Mesenchymal stem cell (in vitro differentiated cells and primary cell): ENCODE measurements at regions not wholly inside any gene's neighbourhood (a gene's known extent, or its start where the extent isn't known, plus 50 kb on each side); places are given as distances from the start of the nearest gene placed in this dataset.

Source experiments
- DNase-seq: peaks from one replicate; pipeline ENCODE4 v3.0.0-alpha.2; 2013
- H2AFZ ChIP-seq: one replicate; pipeline ENCODE4 v1.6.1; 2013; ENCODE audit warnings: low read depth, mild to moderate bottlenecking, control low read depth, inconsistent platforms, low read length, moderate library complexity
- H2AK5ac ChIP-seq: 2 replicates; pipeline ENCODE4 v1.6.1; 2013; ENCODE audit warnings: low read length, moderate library complexity, mild to moderate bottlenecking, inconsistent platforms; ENCODE audit not compliant: severe bottlenecking
- H2BK120ac ChIP-seq: one replicate; pipeline ENCODE4 v1.6.1; 2013; ENCODE audit warnings: low read depth, mild to moderate bottlenecking, inconsistent platforms, low read length, moderate library complexity
- H2BK12ac ChIP-seq, 2 experiments: one replicate each; pipeline ENCODE4 v1.6.1; 2013; ENCODE audit warnings: inconsistent platforms in 2 of 2, low read length in 2 of 2, mild to moderate bottlenecking in 2 of 2, moderate library complexity in 2 of 2, control low read depth in 1 of 2
- H2BK15ac ChIP-seq: one replicate; pipeline ENCODE4 v1.6.1; 2013; ENCODE audit warnings: mild to moderate bottlenecking, low read depth, inconsistent platforms; ENCODE audit not compliant: poor library complexity, severe bottlenecking
- H2BK5ac ChIP-seq: 2 replicates; pipeline ENCODE4 v1.6.1; 2013; ENCODE audit warnings: low read depth, mild to moderate bottlenecking, low read length, control low read depth, inconsistent platforms; ENCODE audit not compliant: poor library complexity, severe bottlenecking
- H3K14ac ChIP-seq, 2 experiments: one replicate each; pipeline ENCODE4 v1.6.1; 2013; ENCODE audit warnings: inconsistent platforms in 2 of 2, low read length in 2 of 2, control low read depth in 1 of 2, mild to moderate bottlenecking in 1 of 2, moderate library complexity in 1 of 2
- H3K18ac ChIP-seq, 2 experiments: one replicate each; pipeline ENCODE4 v1.6.1; 2013; ENCODE audit warnings: inconsistent platforms in 2 of 2, low read length in 2 of 2, control low read depth in 1 of 2, low read depth in 1 of 2, mild to moderate bottlenecking in 1 of 2
- H3K23ac ChIP-seq, 2 experiments: one replicate each; pipeline ENCODE4 v1.6.1; 2013; ENCODE audit warnings: inconsistent platforms in 2 of 2, low read length in 2 of 2, mild to moderate bottlenecking in 2 of 2, moderate library complexity in 2 of 2, control low read depth in 1 of 2
- H3K27ac ChIP-seq: 2 replicates; pipeline ENCODE4 v1.5.1; 2013; ENCODE audit warnings: mild to moderate bottlenecking, moderate library complexity, low read length, control low read depth, inconsistent platforms; ENCODE audit not compliant: poor library complexity, severe bottlenecking
- H3K27me3 ChIP-seq, 2 experiments: 2 replicates each; pipeline versions ENCODE4 v1.6.1 to v1.7.0; 2013; ENCODE audit warnings: low read length in 2 of 2, mild to moderate bottlenecking in 2 of 2, moderate library complexity in 2 of 2, control low read depth in 1 of 2, inconsistent platforms in 1 of 2; ENCODE audit not compliant: control insufficient read depth in 1 of 2, insufficient read depth in 1 of 2
- H3K36me3 ChIP-seq, 2 experiments: 2 replicates each; pipeline versions ENCODE4 v1.6.1 to v1.7.0; 2013; ENCODE audit warnings: low read length in 2 of 2, control low read depth in 1 of 2, inconsistent platforms in 1 of 2, low read depth in 1 of 2, mild to moderate bottlenecking in 1 of 2; ENCODE audit not compliant: insufficient read depth in 2 of 2, control insufficient read depth in 1 of 2
- H3K4ac ChIP-seq, 2 experiments: one replicate each; pipeline ENCODE4 v1.6.1; 2013; ENCODE audit warnings: inconsistent platforms in 2 of 2, low read length in 2 of 2, mild to moderate bottlenecking in 2 of 2, moderate library complexity in 2 of 2, control low read depth in 1 of 2, low read depth in 1 of 2
- H3K4me1 ChIP-seq: 2 replicates; pipeline ENCODE4 v1.6.1; 2013; ENCODE audit warnings: low read depth, low read length, control low read depth; ENCODE audit not compliant: control insufficient read depth, insufficient read depth
- H3K4me2 ChIP-seq: 2 replicates; pipeline ENCODE4 v1.6.1; 2013; ENCODE audit warnings: low read length, mild to moderate bottlenecking, inconsistent platforms; ENCODE audit not compliant: poor library complexity, severe bottlenecking
- H3K4me3 ChIP-seq, 2 experiments: 2 replicates each; pipeline versions ENCODE4 v1.5.1 to v1.7.0; 2013; ENCODE audit warnings: low read length in 2 of 2, mild to moderate bottlenecking in 2 of 2, control low read depth in 1 of 2, low read depth in 1 of 2; ENCODE audit not compliant: insufficient read depth in 1 of 2
- H3K79me1 ChIP-seq: replicated peaks from 2 replicates; pipeline ENCODE4 v1.6.1; 2013; ENCODE audit warnings: mild to moderate bottlenecking, control low read depth, low read length, inconsistent platforms; ENCODE audit not compliant: poor library complexity, severe bottlenecking
- H3K9ac ChIP-seq: 2 replicates; pipeline ENCODE4 v1.7.0; 2013; ENCODE audit warnings: mild to moderate bottlenecking, low read length, moderate library complexity
- H3K9me3 ChIP-seq: 2 replicates; pipeline ENCODE4 v1.7.0; 2013; ENCODE audit warnings: mild to moderate bottlenecking, low read length; ENCODE audit not compliant: control insufficient read depth
- H4K8ac ChIP-seq: one replicate; pipeline ENCODE4 v1.6.1; 2013; ENCODE audit warnings: inconsistent platforms, mild to moderate bottlenecking, low read length, moderate library complexity
- H4K91ac ChIP-seq: one replicate; pipeline ENCODE4 v1.6.1; 2013; ENCODE audit warnings: mild to moderate bottlenecking, low read length, inconsistent platforms
- WGBS: methylation state at CpG from one replicate; pipeline ENCODE4 v1.1.7; 2013; ENCODE audit warnings: mixed read lengths; 5-methylcytosine and 5-hydroxymethylcytosine counted together

DNA sequence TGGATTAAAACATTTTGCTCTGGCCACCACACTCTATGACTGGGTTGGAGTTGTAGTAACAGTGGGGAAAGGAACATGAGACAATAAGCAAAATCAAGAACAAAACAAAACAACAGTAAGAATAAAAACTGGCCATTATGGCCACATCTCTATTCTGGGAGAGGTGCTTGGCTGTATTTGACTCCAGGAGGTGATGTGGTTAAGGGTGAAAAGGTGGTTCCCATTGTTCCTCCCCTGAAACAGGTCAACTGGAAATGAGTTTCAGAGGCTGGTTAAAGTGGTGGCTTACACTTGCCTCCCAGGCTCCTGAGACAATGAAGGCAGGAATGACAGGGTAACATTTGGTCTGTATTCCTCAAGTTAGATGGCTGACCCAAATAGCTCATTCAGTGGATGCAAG, 67.3 kb upstream of the FANCL start:
- H3K9me3 ChIP-seq, result no peaks in the 10 kb centered on the region
- H3K4me3 ChIP-seq, result no peak overlapping the region
- no peak overlapping the region for H3K4me2 ChIP-seq
- no peak overlapping the region for H3K9ac ChIP-seq
- H2AK5ac ChIP-seq, result no peak overlapping the region
- H3K79me1 ChIP-seq, result no peaks in the 10 kb centered on the region
- H3K18ac ChIP-seq, result no peak overlapping the region
- no peak overlapping the region for H3K14ac ChIP-seq
- no peak overlapping the region for H2BK120ac ChIP-seq
- H2BK5ac ChIP-seq, result no peak overlapping the region
- H3K4me1 ChIP-seq, result no peaks in the 10 kb centered on the region
- H3K36me3 ChIP-seq, result no peaks in the 10 kb centered on the region
- H3K23ac ChIP-seq, result no peak overlapping the region
- no peak overlapping the region for H3K4ac ChIP-seq
- no peak overlapping the region for H2BK12ac ChIP-seq
- H2AFZ ChIP-seq, result no peak overlapping the region
- H4K8ac ChIP-seq, result no peak overlapping the region
- H4K91ac ChIP-seq, result no peak overlapping the region
- no peak overlapping the region for H3K27ac ChIP-seq
- no peak overlapping the region for H2BK15ac ChIP-seq
- DNase-seq, result no peak
- no peaks in the 10 kb centered on the region for H3K27me3 ChIP-seq

DNA sequence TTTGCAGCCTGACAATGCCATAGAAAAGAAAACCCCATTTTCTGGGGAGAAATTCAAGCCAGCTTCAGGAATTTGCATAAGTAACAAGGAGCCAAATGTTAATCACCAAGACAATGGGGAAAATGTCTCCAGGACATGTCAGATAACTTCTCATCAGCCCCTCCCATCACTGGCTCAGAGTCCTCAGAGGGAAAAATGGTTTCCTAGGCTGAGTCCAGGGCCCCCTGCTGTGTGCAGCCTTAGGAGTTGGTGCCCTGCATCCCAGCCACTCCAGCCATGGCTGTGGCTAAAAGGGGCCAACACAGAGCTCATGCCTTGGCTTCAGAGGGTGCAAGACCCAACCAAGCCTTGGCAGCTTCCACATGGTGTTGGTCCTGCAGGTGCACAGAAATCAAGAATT, 63.7 kb upstream of the FANCL start:
- Histone ChIP-seq H3K27me3 (no peaks in the 10 kb centered on the region), H4K91ac (no peak overlapping the region), H3K4me3 (no peak overlapping the region), H3K27ac (no peak overlapping the region), H3K36me3 (no peaks in the 10 kb centered on the region), H2BK5ac (no peak overlapping the region), H3K79me1 (no peaks in the 10 kb centered on the region), H3K4me1 (no peaks in the 10 kb centered on the region), H2AK5ac (no peak overlapping the region), H4K8ac (no peak overlapping the region), H3K4me2 (no peak overlapping the region), H3K4ac (no peak overlapping the region), H3K23ac (no peak overlapping the region), H2BK12ac (no peak overlapping the region), H3K9ac (no peak overlapping the region), H2AFZ (no peak overlapping the region), H3K9me3 (no peaks in the 10 kb centered on the region), H3K14ac (no peak overlapping the region), H3K18ac (no peak overlapping the region), H2BK120ac (no peak overlapping the region), H2BK15ac (no peak overlapping the region)
- DNase-seq, result no peak

- Histone ChIP-seq H3K36me3 (no peaks in the 10 kb centered on the region), H3K9ac (no peak overlapping the region), H2AFZ (no peak overlapping the region), H3K14ac (no peak overlapping the region), H2BK120ac (no peak overlapping the region), H3K4me1 (no peaks in the 10 kb centered on the region), H3K18ac (no peak overlapping the region), H3K4me2 (no peak overlapping the region), H2BK5ac (no peak overlapping the region), H3K79me1 (no peaks in the 10 kb centered on the region), H3K4me3 (no peak overlapping the region), H4K8ac (no peak overlapping the region), H2BK12ac (no peak overlapping the region), H3K27me3 (no peaks in the 10 kb centered on the region), H4K91ac (no peak overlapping the region), H3K27ac (no peak overlapping the region), H3K9me3 (no peaks in the 10 kb centered on the region), H2AK5ac (no peak overlapping the region), H3K4ac (no peak overlapping the region), H3K23ac (no peak overlapping the region), H2BK15ac (no peak overlapping the region)
- DNase-seq, result no peak
- WGBS, result no CpG with 5 or more reads among the region's 1 CpG
These were observed 58.0 kb upstream of the FANCL start for GRCh38 chr2:58299123-58299522.

DNA sequence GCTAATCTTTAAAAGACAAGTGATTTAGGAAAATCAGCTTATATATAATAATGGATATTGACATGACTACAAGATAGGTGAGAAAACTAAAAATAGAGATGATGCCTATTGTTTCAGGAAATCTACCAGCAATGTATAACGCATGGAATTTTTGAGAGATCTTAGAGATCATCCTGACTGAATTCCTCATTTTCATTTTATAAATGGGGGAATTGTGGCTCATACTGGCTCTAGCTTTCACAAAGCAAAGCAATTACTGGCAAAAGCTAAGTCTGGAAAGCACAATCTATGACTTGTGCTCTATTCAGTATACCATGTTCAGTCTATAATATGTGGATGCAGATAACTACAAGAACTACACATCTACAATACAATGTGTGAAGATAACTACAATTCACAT, 51.9 kb upstream of the FANCL start:
- H3K9me3 ChIP-seq, result no peaks in the 10 kb centered on the region
- H3K27ac ChIP-seq, result no peak overlapping the region
- no CpG with 5 or more reads among the region's 1 CpG for WGBS
- no peak overlapping the region for H3K4me2 ChIP-seq
- H3K79me1 ChIP-seq, result no peaks in the 10 kb centered on the region
- H3K36me3 ChIP-seq, result no peaks in the 10 kb centered on the region
- H3K4ac ChIP-seq, result no peak overlapping the region
- no peak overlapping the region for H2BK5ac ChIP-seq
- H3K27me3 ChIP-seq, result no peaks in the 10 kb centered on the region
- H2AK5ac ChIP-seq, result no peak overlapping the region
- DNase-seq, result no peak
- no peak overlapping the region for H4K91ac ChIP-seq
- H3K4me3 ChIP-seq, result no peak overlapping the region
- H2BK12ac ChIP-seq, result no peak overlapping the region
- H3K23ac ChIP-seq, result no peak overlapping the region
- no peak overlapping the region for H2BK15ac ChIP-seq
- no peak overlapping the region for H3K14ac ChIP-seq
- no peak overlapping the region for H3K9ac ChIP-seq
- H4K8ac ChIP-seq, result no peak overlapping the region
- no peak overlapping the region for H2AFZ ChIP-seq
- no peaks in the 10 kb centered on the region for H3K4me1 ChIP-seq
- no peak overlapping the region for H3K18ac ChIP-seq
- no peak overlapping the region for H2BK120ac ChIP-seq
